HG03175 (cell line): ENCODE measurements at regions not wholly inside any gene's neighbourhood (a gene's known extent, or its start where the extent isn't known, plus 50 kb on each side); places are given as distances from the start of the nearest gene placed in this dataset.

Experiments used
- ATAC-seq: cut with Tn5 transposase; IDR thresholded peaks from one replicate; pipeline ENCODE4 v1.9.1; 2021; ENCODE audit warnings: mild to moderate bottlenecking, moderate library complexity; ENCODE audit not compliant: unreplicated experiment

DNA sequence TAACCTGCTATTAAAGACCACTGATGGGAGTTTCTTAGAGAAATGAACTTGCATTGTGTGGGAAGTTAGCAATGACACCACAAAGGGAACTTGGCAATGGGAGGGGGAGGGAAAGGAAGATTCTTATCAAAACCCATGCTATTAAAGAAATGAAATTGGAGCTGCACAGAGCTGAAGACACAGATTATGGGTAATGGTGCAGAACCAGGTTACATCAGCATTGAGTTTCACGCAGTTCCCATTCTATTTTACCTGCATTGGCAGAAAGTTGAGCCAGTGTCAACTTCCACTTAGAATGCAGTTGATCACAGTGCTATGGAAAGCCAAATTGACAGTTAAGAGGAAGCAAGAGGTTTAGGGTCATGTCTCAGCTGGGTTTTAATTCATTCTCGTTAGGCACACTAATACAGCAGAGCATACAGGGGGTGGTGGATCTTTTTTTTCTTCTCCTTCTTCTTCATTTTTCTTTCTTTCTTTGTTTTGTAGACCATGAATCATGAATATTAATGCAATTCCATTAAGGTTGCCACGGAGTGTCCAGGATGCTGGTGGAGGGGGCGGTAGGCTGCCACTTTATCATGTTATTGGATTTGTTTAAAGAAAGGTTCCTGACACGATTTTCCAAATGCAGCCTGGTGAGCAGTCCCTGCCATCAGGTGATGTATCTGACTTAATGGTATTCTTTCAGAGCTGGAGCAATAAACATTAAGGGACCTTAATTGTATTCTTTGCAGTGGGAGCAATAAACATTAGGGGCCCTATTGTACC is 1092.0 kb upstream of the MAP3K7 start:
- ATAC-seq: no peak

- ATAC-seq: no peak
These were observed 1085.3 kb upstream of the MAP3K7 start for GRCh38 chr6:91672201-91672600.

DNA sequence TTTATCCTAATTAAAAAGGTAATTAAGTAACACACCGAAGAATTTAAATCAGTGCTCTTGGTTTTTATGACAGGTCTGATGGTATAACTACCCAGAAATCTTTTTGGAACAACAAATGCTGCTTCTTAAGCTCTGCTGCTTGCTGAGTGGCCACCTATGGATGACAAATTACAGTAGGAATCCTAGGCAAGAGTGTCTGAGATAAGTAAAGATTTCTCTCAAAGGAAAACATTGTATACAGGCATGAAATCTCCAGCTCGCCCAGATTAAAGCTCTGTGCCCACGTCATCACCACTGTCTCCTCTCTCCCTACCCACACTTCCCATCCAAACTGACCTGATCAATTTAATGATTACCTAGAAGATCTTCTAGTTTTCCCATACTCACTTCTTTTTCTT is 1083.0 kb upstream of the MAP3K7 start:
- no peak for ATAC-seq

GRCh38 chr6:91669154-91669870 is 1082.4 kb upstream of the MAP3K7 start:
- ATAC-seq: no peak

GRCh38 chr6:91667596-91667995 is 1080.7 kb upstream of the MAP3K7 start:
- ATAC-seq: no peak

- no peak for ATAC-seq
These were observed 1077.6 kb upstream of the MAP3K7 start for GRCh38 chr6:91664327-91664959.

GRCh38 chr6:91660893-91661292 is 1074.0 kb upstream of the MAP3K7 start:
- ATAC-seq: no peak

DNA sequence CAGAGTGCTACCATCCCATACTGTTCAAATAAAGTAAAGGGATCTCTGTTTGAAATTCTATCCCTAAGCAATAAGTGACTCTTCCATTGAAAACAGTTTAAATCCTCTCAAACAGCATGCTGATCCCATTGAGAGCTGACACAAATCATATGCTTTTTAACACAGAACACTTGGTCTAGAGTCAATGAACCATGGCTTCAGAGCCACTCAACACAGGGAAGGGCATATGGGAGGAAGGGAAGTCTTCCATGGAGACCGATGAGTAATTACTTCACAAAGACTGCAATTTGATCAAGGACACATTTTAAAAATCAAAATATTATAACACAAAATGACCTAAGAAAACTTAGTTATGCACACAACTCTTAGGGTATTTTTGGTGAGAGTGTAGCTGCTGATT is 1073.0 kb upstream of the MAP3K7 start:
- no peak for ATAC-seq

GRCh38 chr6:91654793-91655192 is 1067.9 kb upstream of the MAP3K7 start:
- ATAC-seq: no peak

DNA sequence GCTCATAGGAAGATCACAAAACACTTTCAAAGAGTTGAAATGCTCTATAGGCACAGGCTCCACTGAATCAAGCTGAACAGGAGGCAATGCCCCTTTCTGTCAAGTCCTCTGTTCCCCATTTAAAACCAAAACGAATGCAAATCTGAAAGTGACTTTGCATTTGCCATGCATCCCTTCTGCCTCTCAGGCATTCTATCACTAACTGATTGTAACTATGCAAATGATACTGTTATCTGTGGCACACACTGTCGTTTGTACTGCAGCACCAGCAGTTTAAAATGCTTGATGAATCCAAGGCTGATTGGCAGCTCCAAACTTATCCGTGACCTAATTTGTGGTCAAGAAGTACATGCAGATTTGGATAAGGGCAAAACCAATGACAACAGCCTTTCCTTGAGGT is 1067.5 kb upstream of the MAP3K7 start:
- no peak for ATAC-seq

DNA sequence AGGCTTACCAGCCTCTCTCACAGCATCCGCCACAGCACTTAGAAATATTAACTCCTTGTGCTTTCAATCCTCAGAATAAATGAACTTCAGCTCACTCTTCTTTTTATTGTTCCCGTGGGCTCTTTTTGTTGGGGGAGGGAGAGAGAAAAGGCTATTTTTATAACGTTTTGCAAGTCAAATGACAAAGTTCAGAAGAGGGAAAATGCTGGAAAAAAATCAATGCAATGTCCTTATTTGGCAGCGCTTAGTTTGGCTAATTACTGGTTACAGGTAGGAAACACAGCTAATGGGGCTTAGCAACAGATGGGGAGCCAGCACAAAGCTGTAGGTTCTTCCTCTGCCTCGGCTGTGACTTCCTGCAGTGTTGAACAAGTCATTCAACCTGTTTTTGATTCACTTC is 1067.0 kb upstream of the MAP3K7 start:
- no peak for ATAC-seq

- ATAC-seq: no peak
These were observed 1066.3 kb upstream of the MAP3K7 start for GRCh38 chr6:91653076-91653723.

DNA sequence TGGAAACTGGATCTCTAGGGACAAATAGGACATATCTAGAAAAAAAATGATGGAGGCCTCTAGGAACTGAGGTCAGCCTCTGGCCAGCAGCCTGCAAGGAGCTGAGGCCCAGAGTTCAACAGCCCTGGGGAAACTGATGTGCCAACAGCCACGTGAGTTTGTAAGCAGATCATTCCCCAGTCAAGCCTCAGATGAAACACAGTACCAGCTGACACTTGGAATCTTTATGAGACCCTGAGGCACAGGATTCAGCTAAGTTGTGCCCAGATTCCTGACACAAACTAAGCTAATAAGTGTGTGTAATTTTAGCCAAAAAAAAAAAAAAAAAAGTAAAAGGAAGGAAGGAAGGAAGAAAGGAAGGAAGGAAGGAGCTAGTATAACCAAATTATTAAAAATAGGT is 1059.8 kb upstream of the MAP3K7 start:
- no peak for ATAC-seq

DNA sequence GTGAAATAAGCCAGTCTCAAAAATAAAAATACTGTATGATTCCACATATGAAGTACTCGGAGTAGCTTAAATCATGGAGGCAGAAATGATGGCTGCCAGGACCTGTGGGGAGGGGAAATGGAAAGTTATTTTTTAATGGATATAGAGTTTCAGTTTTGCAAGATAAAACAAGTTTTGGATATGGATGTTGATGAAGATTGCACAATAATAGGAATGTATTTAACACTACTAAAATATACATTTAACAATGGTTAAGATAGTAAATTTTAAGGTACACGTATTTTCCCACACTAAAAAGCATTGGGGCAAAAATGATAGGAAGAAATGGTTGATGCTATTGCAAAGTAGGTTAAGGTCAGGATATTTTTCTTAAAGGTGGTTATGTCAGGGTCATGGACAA is 1058.9 kb upstream of the MAP3K7 start:
- no peak for ATAC-seq

GRCh38 chr6:91637217-91637616 is 1050.3 kb upstream of the MAP3K7 start:
- no peak for ATAC-seq

- ATAC-seq: no peak
These were observed 1047.9 kb upstream of the MAP3K7 start for GRCh38 chr6:91634791-91635190.

GRCh38 chr6:91633374-91634111 is 1046.7 kb upstream of the MAP3K7 start:
- no peak for ATAC-seq

- no peak for ATAC-seq
These were observed 1045.4 kb upstream of the MAP3K7 start for GRCh38 chr6:91632308-91632707.

- no peak for ATAC-seq
These were observed 1044.4 kb upstream of the MAP3K7 start for GRCh38 chr6:91631227-91631626.

DNA sequence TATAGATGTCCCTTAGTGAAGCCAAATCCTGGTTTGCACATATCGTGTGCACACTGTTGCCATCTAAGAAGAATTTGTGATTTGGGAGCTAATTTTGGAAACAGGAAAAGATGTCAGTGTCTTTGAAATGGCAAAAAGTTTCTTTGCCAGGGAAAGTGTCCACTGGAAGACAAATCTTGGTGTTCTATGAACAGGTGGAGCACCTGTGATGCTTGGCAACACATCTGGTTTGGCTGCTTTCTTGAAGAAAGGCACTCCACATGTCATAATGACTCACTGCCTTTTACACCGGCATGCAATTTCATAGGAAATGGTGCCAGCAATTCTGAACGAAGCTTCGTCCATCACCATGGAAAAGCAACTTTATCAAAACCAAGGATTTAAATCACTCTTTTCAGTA is 1040.0 kb upstream of the MAP3K7 start:
- no peak for ATAC-seq

- ATAC-seq: no peak
These were observed 1026.6 kb upstream of the MAP3K7 start for GRCh38 chr6:91613481-91613880.
